Smooth muscle cell (in vitro differentiated cells): ENCODE measurements at regions not wholly inside any gene's neighbourhood (a gene's known extent, or its start where the extent isn't known, plus 50 kb on each side); places are given as distances from the start of the nearest gene placed in this dataset.
A peak's percentile ranks its signal among the peaks of the same experiment; 100 is the strongest.

Source experiments
- DNase-seq: peaks from one replicate; lab custom pipeline; 2025; ENCODE audit not compliant: unreplicated experiment; lab: John Stamatoyannopoulos, UW
- H2AFZ ChIP-seq: fragments of 200-600 bp; sonication (generic); 2 replicates; pipeline ENCODE4 v1.6.0; 2016; ENCODE audit warnings: antibody characterized with exemption, low read depth, mild to moderate bottlenecking
- H3F3A ChIP-seq: fragments of 200-600 bp; sonication (generic); 2 replicates; pipeline ENCODE4 v1.6.0; 2017; ENCODE audit warnings: antibody characterized with exemption, low read depth
- H3K27ac ChIP-seq: fragments of 200-600 bp; sonication (generic); 2 replicates; pipeline ENCODE4 v1.5.1; 2016; ENCODE audit warnings: low read depth, mild to moderate bottlenecking
- H3K27me3 ChIP-seq: fragments of 200-600 bp; sonication (generic); 2 replicates; pipeline ENCODE4 v1.6.1; 2016; ENCODE audit warnings: low read depth, mild to moderate bottlenecking
- H3K36me3 ChIP-seq: fragments of 200-600 bp; sonication (generic); 2 replicates; pipeline ENCODE4 v1.5.1; 2016; ENCODE audit warnings: low read depth
- H3K4me1 ChIP-seq: fragments of 200-600 bp; sonication (generic); 2 replicates; pipeline ENCODE4 v1.5.1; 2016; ENCODE audit warnings: low read depth
- H3K4me2 ChIP-seq: fragments of 200-600 bp; sonication (generic); 2 replicates; pipeline ENCODE4 v1.6.0; 2016; ENCODE audit warnings: mild to moderate bottlenecking
- H3K4me3 ChIP-seq: fragments of 200-600 bp; sonication (generic); 2 replicates; pipeline ENCODE4 v1.5.1; 2016; ENCODE audit warnings: mild to moderate bottlenecking
- H3K79me2 ChIP-seq: fragments of 200-600 bp; sonication (generic); 2 replicates; pipeline ENCODE4 v1.6.0; 2016; ENCODE audit warnings: low read depth, mild to moderate bottlenecking
- H3K9ac ChIP-seq: fragments of 200-600 bp; sonication (generic); 2 replicates; pipeline ENCODE4 v1.6.0; 2016; ENCODE audit warnings: low read depth
- H3K9me3 ChIP-seq: fragments of 200-600 bp; sonication (generic); replicated peaks from 2 replicates; pipeline ENCODE4 v1.5.1; 2016; ENCODE audit warnings: low read depth
- H4K20me1 ChIP-seq: fragments of 200-600 bp; sonication (generic); 2 replicates; pipeline ENCODE4 v1.6.0; 2016; ENCODE audit warnings: low read depth
- CTCF ChIP-seq: fragments of 200-600 bp; sonication (generic); IDR thresholded peaks from 2 replicates; pipeline ENCODE4 v1.5.1; 2017; ENCODE audit warnings: borderline replicate concordance, mild to moderate bottlenecking, antibody characterized with exemption; ENCODE audit not compliant: insufficient read depth, poor library complexity, severe bottlenecking
- WGBS: methylation state at CpG from one replicate; pipeline ENCODE4 v1.1.7; 2016; ENCODE audit warnings: low lambda C conversion rate; 5-methylcytosine and 5-hydroxymethylcytosine counted together

GRCh38 chr9:684054-684890 is 157.2 kb upstream of the DMRT1 start:
- Histone ChIP-seq H3K36me3 (no peaks in the 10 kb centered on the region), H3K27ac (peak overlapping the region; percentile 97), H3K4me2 (peak overlapping the region; percentile 80), H3K4me1 (peaks cover 32% of the 10 kb centered on the region), H3K79me2 (peaks cover 6% of the 10 kb centered on the region), H3K9ac (peak overlapping the region; percentile 92), H3K27me3 (no peaks in the 10 kb centered on the region), H2AFZ (peak overlapping the region; percentile 14), H3F3A (peaks cover 12% of the 10 kb centered on the region), H4K20me1 (no peaks in the 10 kb centered on the region), H3K4me3 (peak overlapping the region; percentile 39), H3K9me3 (no peaks in the 10 kb centered on the region)
- TF ChIP-seq CTCF, result no peak
- DNase-seq, result no peak
- 17% methylated on average over 9 of the region's 9 CpGs for WGBS

GRCh38 chr9:684941-685340 is 156.6 kb upstream of the DMRT1 start:
- peak overlapping the region; percentile 23 for H2AFZ ChIP-seq
- H3K36me3 ChIP-seq, result no peaks in the 10 kb centered on the region
- no peak for TF ChIP-seq CTCF
- DNase-seq, result no peak
- no peaks in the 10 kb centered on the region for H3K9me3 ChIP-seq
- 0% methylated on average over 4 of the region's 4 CpGs for WGBS
- peaks cover 32% of the 10 kb centered on the region for H3K4me1 ChIP-seq
- H3K27me3 ChIP-seq, result no peaks in the 10 kb centered on the region
- peak overlapping the region; percentile 39 for H3K4me3 ChIP-seq
- peak overlapping the region; percentile 97 for H3K27ac ChIP-seq
- peaks cover 6% of the 10 kb centered on the region for H3K79me2 ChIP-seq
- peaks cover 12% of the 10 kb centered on the region for H3F3A ChIP-seq
- H3K9ac ChIP-seq, result peak overlapping the region; percentile 92
- peak overlapping the region; percentile 80 for H3K4me2 ChIP-seq
- H4K20me1 ChIP-seq, result no peaks in the 10 kb centered on the region

DNA sequence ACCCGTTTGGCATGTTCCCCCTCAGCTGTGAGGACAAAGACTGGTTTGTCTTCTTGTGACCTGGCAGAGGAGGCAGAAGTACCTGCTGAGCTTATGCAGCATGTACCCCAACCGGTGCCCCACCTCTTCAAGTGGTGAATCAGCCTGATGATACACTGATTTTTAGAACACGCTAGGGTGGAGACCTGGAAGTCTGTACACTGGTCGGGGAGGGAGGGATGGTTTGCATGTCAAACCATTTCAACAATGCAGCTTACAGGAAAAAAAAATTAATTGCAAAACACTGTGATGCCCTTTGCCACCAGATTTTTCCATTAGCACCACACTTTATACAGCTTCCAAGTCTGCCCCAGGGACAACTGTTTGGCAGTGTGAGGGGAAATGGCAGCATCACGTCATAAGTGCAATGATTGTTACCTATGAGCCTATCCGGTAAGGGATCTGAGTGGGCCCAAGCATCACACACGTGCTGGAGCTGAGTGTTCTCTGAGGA is 155.1 kb upstream of the DMRT1 start:
- H3K4me2 ChIP-seq, result peak overlapping the region; percentile 80
- H3K79me2 ChIP-seq, result peaks cover 6% of the 10 kb centered on the region
- peak overlapping the region; percentile 92 for H3K9ac ChIP-seq
- H3K9me3 ChIP-seq, result no peaks in the 10 kb centered on the region
- DNase-seq, result no peak
- TF ChIP-seq CTCF, result no peak
- no peak overlapping the region for H2AFZ ChIP-seq
- peaks cover 41% of the 10 kb centered on the region for H3K4me1 ChIP-seq
- no peaks in the 10 kb centered on the region for H3K27me3 ChIP-seq
- no peaks in the 10 kb centered on the region for H4K20me1 ChIP-seq
- H3K27ac ChIP-seq, result peak overlapping the region; percentile 97
- 75% methylated on average over 7 of the region's 7 CpGs for WGBS
- no peaks in the 10 kb centered on the region for H3K36me3 ChIP-seq
- no peak overlapping the region for H3K4me3 ChIP-seq
- H3F3A ChIP-seq, result peaks cover 12% of the 10 kb centered on the region
